ENCODE measurements at regions not wholly inside any gene's neighbourhood (a gene's known extent, or its start where the extent isn't known, plus 50 kb on each side); places are given as distances from the start of the nearest gene placed in this dataset.

DNA sequence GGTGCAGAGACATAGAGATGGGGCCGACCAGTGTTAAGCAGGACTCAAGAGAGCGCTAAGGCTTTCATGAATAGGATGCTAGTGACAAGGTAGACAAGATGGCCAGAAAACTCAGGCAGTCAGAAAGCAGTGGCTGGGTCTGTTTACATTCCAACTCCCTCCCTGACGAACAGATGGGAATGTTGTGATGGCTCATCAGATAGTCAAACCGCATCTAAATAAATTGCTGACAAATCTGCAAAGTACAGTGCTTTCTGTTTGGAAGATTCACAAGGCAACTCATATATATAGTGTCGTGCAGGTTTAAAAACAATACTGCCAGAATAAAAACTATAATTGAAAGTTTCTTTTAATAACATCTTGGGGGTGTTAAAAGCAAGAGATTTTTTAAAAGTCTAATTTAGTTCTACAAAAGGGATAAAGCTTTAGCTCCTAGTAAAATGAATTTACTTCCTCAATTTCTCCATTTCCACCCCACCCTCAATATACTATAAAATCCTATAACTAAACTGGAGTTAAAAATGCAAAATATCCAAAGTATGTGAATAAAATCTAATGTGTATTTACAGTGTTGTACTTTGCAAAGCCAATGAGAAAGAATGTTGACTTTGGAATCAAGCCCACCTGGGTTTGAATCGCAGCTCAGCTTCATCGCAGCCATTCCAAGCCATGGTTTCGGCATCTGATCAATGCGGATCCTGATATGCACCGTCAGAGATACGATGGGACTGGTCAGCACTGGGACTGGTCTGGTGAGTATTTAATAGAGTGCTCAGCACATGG, 247.3 kb upstream of the PDE10A start:
- no peak for DNase-seq (ENCODE audit: low spot score)

- no peak for DNase-seq (ENCODE audit: low spot score)
Measured at GRCh38 chr6:165906736-165907135, 243.7 kb upstream of the PDE10A start.

- no peak for DNase-seq (ENCODE audit: low spot score)
Measured at GRCh38 chr6:165905744-165906143, 242.7 kb upstream of the PDE10A start.

DNA sequence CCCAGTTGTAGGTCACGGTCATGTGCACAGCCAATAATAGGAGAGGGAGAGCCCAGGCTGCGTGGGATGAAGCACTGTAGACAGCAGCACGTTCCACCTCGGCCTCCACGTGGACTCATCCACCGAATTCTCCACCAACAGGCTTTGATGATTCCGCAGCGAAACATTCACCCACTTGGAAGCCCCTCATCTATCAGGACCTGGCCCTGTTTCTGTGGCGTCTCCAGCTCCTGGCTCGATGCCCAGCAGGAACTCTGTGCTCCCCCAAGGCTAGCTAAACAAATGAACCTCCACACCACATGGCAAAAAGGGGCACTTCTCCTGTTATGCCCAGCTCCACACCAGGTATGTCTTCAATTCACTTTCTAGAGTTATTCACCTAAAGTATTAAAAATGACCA, 237.9 kb upstream of the PDE10A start:
- DNase-seq (ENCODE audit: low spot score) = no peak

- no peak for DNase-seq (ENCODE audit: low spot score)
Measured at GRCh38 chr6:165899611-165900010, 236.6 kb upstream of the PDE10A start.

DNA sequence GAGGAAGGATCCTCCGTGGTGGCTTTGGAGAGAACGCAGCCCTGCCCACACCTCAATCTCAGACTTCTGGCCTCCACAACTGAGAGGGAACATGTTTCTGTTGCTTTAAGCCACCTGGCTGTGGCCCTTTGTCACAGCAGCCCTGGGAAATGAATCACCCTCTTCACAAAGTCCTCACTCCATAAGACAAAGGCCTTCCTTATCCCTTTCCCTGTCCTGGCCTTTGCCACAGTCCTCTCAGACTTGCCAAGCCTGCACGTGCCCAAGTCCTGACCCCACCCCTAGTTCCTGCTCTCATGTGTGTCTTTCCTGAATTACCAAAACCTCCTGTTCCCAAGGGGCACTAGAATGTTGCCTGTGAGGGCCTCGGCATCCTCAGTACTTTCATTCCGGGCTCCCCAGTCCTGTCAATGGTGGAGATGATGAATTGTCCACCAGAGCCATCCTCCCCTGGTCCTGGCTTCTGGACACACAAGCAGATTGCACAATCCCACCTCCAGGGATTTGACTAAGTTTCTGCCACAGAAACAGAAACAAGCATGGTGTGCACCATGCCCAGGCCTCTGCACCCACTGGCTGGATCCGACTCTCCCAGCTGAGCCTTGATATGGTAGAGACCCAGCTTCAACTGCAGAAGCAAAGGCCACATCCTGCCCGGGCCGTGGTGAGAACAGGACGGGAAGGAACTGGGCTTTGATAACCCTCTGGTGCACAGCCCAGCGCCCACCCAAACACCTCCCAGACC, 232.6 kb upstream of the PDE10A start:
- DNase-seq (ENCODE audit: low spot score) = no peak

- DNase-seq (ENCODE audit: low spot score) = no peak
Measured at GRCh38 chr6:165894171-165894825, 231.3 kb upstream of the PDE10A start.

GRCh38 chr6:165893431-165893830, 230.4 kb upstream of the PDE10A start:
- no peak for DNase-seq (ENCODE audit: low spot score)

DNA sequence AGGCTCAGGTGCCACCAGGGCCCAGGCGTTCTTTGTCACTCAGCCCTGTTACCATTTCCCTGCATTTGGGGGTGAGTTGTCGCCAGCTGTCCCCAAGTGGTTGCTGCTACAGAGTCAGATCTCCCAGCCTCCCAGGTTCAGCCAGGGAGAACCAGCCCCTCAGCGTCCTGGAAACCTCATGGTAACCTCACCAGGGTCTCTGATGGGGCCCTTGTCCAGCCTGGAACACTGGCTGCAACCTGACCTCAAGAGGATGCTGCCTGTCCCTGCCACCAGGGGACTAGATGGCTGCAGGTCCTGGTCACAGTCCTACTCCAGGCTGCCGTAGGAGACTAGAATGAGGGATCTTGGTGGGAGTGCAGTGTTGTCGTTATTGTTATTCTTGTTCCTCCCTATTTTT, 228.3 kb upstream of the PDE10A start:
- DNase-seq (ENCODE audit: low spot score) = no peak

DNA sequence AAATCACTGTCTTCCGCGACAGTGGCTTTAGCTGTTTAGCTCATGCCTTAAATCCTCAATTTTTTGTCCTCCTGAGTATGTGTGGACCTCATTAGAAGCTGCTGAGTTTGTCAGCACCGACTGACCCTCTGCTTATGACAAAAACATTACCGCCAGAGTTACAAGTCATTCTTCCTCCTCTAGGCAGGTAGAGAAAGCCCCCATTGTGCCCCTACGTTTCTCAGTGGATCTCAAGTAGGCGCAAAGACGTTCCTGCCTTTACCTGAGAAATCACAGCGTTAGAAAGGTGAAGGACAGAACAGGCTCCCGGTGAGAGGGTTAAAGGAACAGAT, 227.3 kb upstream of the PDE10A start:
- DNase-seq (ENCODE audit: low spot score) = no peak

DNA sequence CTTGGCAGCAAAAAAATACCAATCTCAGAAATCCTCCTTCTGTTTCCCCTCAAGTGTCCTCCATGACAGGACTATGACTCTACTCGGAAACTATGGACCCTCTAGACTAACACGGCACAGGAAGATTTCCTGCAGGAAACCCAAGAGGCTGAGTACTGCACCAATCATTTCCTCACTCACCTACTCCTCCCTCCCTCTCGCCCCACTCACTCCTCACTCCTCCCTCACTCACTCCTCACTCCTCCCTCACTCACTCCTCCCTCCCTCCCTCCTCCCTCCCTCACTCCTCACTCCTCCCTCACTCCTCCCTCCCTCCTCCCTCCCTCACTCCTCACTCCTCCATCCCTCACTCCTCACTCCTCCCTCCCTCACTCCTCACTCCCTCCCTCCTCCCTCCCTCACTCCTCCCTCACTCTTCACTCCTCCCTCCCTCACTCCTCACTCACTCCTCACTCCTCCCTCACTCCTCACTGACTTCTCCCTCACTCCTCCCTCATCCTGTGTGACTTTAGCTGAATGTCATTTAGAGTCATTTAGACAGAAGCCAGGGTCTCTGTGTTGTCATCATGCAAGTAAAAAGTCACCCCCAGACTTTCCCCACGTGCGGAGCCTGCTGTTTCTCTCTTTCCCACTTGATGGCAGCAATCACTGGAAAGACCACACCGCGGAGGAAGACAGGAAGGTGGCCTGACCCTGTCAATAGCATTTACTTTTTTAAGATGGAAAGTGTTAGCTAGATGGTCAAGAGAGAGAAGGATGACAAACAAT, 226.8 kb upstream of the PDE10A start:
- DNase-seq (ENCODE audit: low spot score) = no peak

GRCh38 chr6:165886169-165886568, 223.1 kb upstream of the PDE10A start:
- DNase-seq (ENCODE audit: low spot score) = no peak

GRCh38 chr6:165884813-165885765, 222.0 kb upstream of the PDE10A start:
- DNase-seq (ENCODE audit: low spot score) = peak; percentile 35

DNA sequence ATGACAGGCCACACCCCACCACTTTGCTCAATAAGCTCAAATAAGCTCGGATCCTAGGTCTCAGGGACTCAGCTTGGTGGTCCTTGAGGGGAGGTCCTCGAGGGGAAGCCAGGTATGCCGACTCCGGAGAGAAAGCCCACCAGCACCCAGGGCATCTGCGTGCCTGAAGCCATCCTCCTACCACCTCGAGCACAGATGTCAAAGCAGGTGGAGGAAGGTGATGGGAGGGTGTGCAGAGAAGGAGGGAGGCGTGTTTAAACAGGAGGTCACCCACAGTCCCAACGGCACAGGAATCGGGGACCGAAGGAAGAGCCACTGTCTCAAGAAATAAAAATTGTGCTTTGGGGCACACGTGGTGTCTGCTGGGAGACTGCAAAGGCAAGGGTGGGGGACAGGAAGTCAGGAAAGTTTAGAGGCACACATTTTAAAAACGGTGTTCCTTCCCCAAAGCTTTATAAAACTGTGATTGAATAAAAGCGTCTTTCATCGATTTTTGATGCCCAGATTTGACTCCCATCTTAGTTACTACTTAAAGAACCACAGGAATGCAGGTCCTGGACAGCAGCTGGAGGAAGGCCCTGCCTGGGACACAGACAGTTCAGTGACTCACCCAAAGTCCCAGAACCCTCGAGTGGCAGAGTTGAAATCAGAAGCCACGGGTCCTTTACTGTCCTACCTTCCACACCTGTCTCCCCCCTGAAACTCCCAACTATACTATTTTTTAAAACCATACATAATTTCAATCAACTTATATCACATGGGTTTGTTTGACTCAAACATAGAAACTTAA, 221.0 kb upstream of the PDE10A start:
- no peak for DNase-seq (ENCODE audit: low spot score)

DNA sequence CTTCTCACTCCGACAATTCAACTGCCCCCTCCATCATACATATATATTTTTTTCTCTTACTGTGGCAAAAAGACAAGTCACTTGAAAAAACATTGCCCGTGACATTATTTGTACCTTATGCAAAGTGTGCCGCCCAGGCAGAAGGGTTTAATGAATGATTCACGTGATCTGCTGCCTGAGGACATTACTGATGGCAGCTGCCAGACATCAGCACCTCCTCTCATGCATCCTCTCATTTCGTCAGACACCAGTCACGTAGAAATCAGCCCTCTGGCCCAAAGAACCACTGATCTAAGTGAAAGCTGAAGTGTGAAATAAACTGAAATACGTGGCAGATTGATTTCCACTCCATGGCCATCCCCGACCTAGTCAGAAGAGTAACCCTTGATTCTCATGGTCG, 218.8 kb upstream of the PDE10A start:
- no peak for DNase-seq (ENCODE audit: low spot score)

DNA sequence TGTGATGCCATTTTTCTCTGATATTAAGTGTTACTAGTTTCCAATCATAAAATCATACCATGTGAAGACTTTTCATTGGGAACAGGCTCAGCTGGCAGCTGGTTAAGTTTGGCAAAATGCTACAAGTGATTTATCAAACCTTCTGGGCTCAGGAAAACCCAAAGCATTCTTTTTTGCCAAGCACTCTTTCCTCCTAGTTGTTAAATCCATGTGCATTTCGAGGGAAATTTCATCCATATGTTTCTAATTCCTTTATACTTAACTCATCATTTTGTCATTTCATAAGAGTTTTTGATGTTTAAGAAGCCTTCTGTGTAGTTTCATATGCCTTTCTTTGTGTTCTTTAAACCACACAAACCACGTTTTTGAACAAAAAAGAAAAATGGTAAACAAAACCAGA, 217.6 kb upstream of the PDE10A start:
- no peak for DNase-seq (ENCODE audit: low spot score)

DNA sequence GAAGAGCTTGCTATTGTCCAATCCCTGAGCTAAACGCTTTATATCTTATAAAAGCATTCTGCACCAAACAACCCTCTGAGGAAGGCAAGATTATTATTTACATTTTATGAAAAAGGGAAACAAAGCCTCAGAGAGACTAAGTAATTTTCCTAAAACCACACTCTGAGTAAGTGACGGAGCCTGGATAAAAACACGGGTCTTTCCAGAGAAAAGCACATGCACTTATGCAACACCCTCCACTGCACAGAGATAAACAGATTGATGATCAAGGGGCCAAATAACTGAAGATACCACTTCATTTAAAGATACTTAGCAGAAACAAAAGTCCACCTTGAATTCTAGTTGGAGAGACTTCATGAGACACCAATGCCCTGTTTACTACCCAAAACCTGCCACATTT, 214.7 kb upstream of the PDE10A start:
- no peak for DNase-seq (ENCODE audit: low spot score)

- no peak for DNase-seq (ENCODE audit: low spot score)
Measured at GRCh38 chr6:165877192-165877591, 214.2 kb upstream of the PDE10A start.

GRCh38 chr6:165876588-165876987, 213.5 kb upstream of the PDE10A start:
- DNase-seq (ENCODE audit: low spot score) = no peak

DNA sequence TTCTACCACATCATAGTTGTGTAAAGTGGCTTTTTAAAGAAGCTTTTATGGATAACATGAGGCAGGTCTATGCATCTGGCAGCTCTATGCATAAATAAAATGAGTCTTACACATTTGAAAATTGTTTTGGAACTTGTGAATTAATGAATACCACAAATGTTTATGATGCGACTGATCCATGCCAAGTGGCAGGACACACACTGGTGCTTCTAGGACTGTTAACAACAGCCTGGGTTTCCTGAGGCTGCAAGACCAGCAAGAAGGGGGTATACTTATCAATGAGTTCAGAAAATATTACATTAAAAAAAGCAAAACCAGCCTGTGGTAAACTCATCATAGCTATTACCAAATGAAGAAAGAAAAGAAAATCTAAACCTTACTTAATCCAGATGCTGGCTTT, 212.9 kb upstream of the PDE10A start:
- no peak for DNase-seq (ENCODE audit: low spot score)

GRCh38 chr6:165873976-165874375, 210.9 kb upstream of the PDE10A start:
- no peak for DNase-seq (ENCODE audit: low spot score)

Data from hematopoietic multipotent progenitor cell treated with erythropoietin and hydrocortisone succinate and interleukin-3 and kit ligand, for 15 days (in vitro differentiated cells).